ENCODE measurements at regions not wholly inside any gene's neighbourhood (a gene's known extent, or its start where the extent isn't known, plus 50 kb on each side); places are given as distances from the start of the nearest gene placed in this dataset.

GRCh38 chr5:20276061-20276958 is 288.3 kb upstream of the CDH18 start:
- peak; percentile 91 for DNase-seq (ENCODE audit: extremely low read depth, low read depth)

GRCh38 chr5:20266066-20266465 is 278.1 kb upstream of the CDH18 start:
- no peak for DNase-seq (ENCODE audit: extremely low read depth, low read depth)

- DNase-seq (ENCODE audit: extremely low read depth, low read depth) = no peak
Observed at GRCh38 chr5:20262896-20263295, 274.9 kb upstream of the CDH18 start.

GRCh38 chr5:20254748-20255147 is 266.7 kb upstream of the CDH18 start:
- no peak for DNase-seq (ENCODE audit: extremely low read depth, low read depth)

GRCh38 chr5:20248118-20248517 is 260.1 kb upstream of the CDH18 start:
- DNase-seq (ENCODE audit: extremely low read depth, low read depth) = no peak

- DNase-seq (ENCODE audit: extremely low read depth, low read depth) = no peak
Observed at GRCh38 chr5:20245432-20245974, 257.5 kb upstream of the CDH18 start.

- no peak for DNase-seq (ENCODE audit: extremely low read depth, low read depth)
Observed at GRCh38 chr5:20241351-20241750, 253.4 kb upstream of the CDH18 start.

GRCh38 chr5:20231040-20231439 is 243.0 kb upstream of the CDH18 start:
- DNase-seq (ENCODE audit: extremely low read depth, low read depth) = no peak

GRCh38 chr5:20230010-20230409 is 242.0 kb upstream of the CDH18 start:
- no peak for DNase-seq (ENCODE audit: extremely low read depth, low read depth)

- no peak for DNase-seq (ENCODE audit: extremely low read depth, low read depth)
Observed at GRCh38 chr5:20229303-20230005, 241.5 kb upstream of the CDH18 start.

GRCh38 chr5:20224966-20225365 is 237.0 kb upstream of the CDH18 start:
- DNase-seq (ENCODE audit: extremely low read depth, low read depth) = no peak

- no peak for DNase-seq (ENCODE audit: extremely low read depth, low read depth)
Observed at GRCh38 chr5:20224046-20224445, 236.0 kb upstream of the CDH18 start.

GRCh38 chr5:20223451-20223850 is 235.5 kb upstream of the CDH18 start:
- no peak for DNase-seq (ENCODE audit: extremely low read depth, low read depth)

- DNase-seq (ENCODE audit: extremely low read depth, low read depth) = no peak
Observed at GRCh38 chr5:20215257-20215656, 227.3 kb upstream of the CDH18 start.

- DNase-seq (ENCODE audit: extremely low read depth, low read depth) = no peak
Observed at GRCh38 chr5:20213803-20214202, 225.8 kb upstream of the CDH18 start.

GRCh38 chr5:20212701-20213100 is 224.7 kb upstream of the CDH18 start:
- no peak for DNase-seq (ENCODE audit: extremely low read depth, low read depth)

- no peak for DNase-seq (ENCODE audit: extremely low read depth, low read depth)
Observed at GRCh38 chr5:20166456-20166855, 178.5 kb upstream of the CDH18 start.

GRCh38 chr5:20158006-20158405 is 170.0 kb upstream of the CDH18 start:
- no peak for DNase-seq (ENCODE audit: extremely low read depth, low read depth)

GRCh38 chr5:20157089-20157488 is 169.1 kb upstream of the CDH18 start:
- no peak for DNase-seq (ENCODE audit: extremely low read depth, low read depth)

GRCh38 chr5:20145240-20145639 is 157.2 kb upstream of the CDH18 start:
- no peak for DNase-seq (ENCODE audit: extremely low read depth, low read depth)

GRCh38 chr5:20129501-20129900 is 141.5 kb upstream of the CDH18 start:
- DNase-seq (ENCODE audit: extremely low read depth, low read depth) = no peak

GRCh38 chr5:20128343-20128742 is 140.3 kb upstream of the CDH18 start:
- DNase-seq (ENCODE audit: extremely low read depth, low read depth) = no peak
